SK-N-SH (cell line): ENCODE measurements at regions not wholly inside any gene's neighbourhood (a gene's known extent, or its start where the extent isn't known, plus 50 kb on each side); places are given as distances from the start of the nearest gene placed in this dataset.

ENCODE experiments used
- CTCF ChIA-PET: fragments of 300-600, 350-600 bp; formaldehyde crosslinking; extraction: SDS; loops from one replicate; lab custom pipeline; 2021; lab: Yijun Ruan, JAX
- POLR2A ChIA-PET: fragments of 350-600 bp; sonication (Branson Sonifier 250); formaldehyde crosslinking; extraction: SDS; loops from one replicate; lab custom pipeline; 2020; ENCODE audit warnings: antibody characterized with exemption, inconsistent platforms; lab: Yijun Ruan, JAX
- DNase-seq: peaks from one replicate; pipeline ENCODE4 v3.0.0; 2012
- H2AFZ ChIP-seq: fragments of 200-600 bp; sonication (generic); 2 replicates; pipeline ENCODE4 v1.8.1; 2016; ENCODE audit warnings: antibody characterized with exemption, mild to moderate bottlenecking, low read depth
- H3F3A ChIP-seq: fragments of 200-600 bp; sonication (generic); replicated peaks from 2 replicates; pipeline ENCODE3; 2016; ENCODE audit warnings: antibody characterized with exemption, mild to moderate bottlenecking; ENCODE audit not compliant: insufficient read depth
- H3K27ac ChIP-seq, 2 experiments: fragments of 200-500 bp in 1 of 2; fragments of 200-600 bp in 1 of 2; sonication (Bioruptor generic) in 1 of 2; sonication (generic), shearing (Covaris generic) in 1 of 2; 2 replicates each; pipeline versions ENCODE4 v1.5.1 to v1.6.1; 2014 to 2016; ENCODE audit warnings: low read depth in 2 of 2, inconsistent platforms in 1 of 2, low read length in 1 of 2, mild to moderate bottlenecking in 1 of 2, mixed read lengths in 1 of 2
- H3K27me3 ChIP-seq: fragments of 200-600 bp; sonication (generic), shearing (Covaris generic); 2 replicates; pipeline ENCODE4 v1.6.1; 2016; ENCODE audit warnings: mixed run types; ENCODE audit not compliant: insufficient read depth
- H3K36me3 ChIP-seq, 2 experiments: fragments of 200-500 bp in 1 of 2; fragments of 200-600 bp in 1 of 2; sonication (Bioruptor generic) in 1 of 2; sonication (generic) in 1 of 2; replicated peaks in 1 of 2; 2 replicates each; pipeline versions ENCODE3 to v1.5.1; 2014 to 2016; ENCODE audit warnings: low read length in 1 of 2, mild to moderate bottlenecking in 1 of 2; ENCODE audit not compliant: insufficient read depth in 2 of 2, control insufficient read depth in 1 of 2
- H3K4me1 ChIP-seq, 2 experiments: fragments of 200-500 bp in 1 of 2; fragments of 200-600 bp in 1 of 2; sonication (Bioruptor generic) in 1 of 2; sonication (generic), shearing (Covaris generic) in 1 of 2; 2 replicates each; pipeline versions ENCODE4 v1.5.1 to v1.6.1; 2014 to 2016; ENCODE audit warnings: low read depth in 1 of 2, low read length in 1 of 2, mixed run types in 1 of 2; ENCODE audit not compliant: insufficient read depth in 2 of 2, control insufficient read depth in 1 of 2
- H3K4me2 ChIP-seq: fragments of 200-600 bp; sonication (generic), shearing (Covaris generic); 2 replicates; pipeline ENCODE4 v1.6.1; 2017; ENCODE audit warnings: mixed run types
- H3K4me3 ChIP-seq, 2 experiments: fragments of 200-500 bp in 1 of 2; fragments of 200-600 bp in 1 of 2; sonication (Bioruptor generic) in 1 of 2; sonication (generic), shearing (Covaris generic) in 1 of 2; 2 replicates each; pipeline versions ENCODE4 v1.5.1 to v1.8.1; 2014 to 2016; ENCODE audit warnings: low read depth in 2 of 2, inconsistent platforms in 1 of 2, low read length in 1 of 2, mild to moderate bottlenecking in 1 of 2, mixed read lengths in 1 of 2, moderate library complexity in 1 of 2
- H3K79me2 ChIP-seq: fragments of 200-600 bp; sonication (generic); 2 replicates; pipeline ENCODE4 v1.8.1; 2017; ENCODE audit warnings: mild to moderate bottlenecking; ENCODE audit not compliant: insufficient read depth
- H3K9ac ChIP-seq: fragments of 200-600 bp; sonication (generic); 2 replicates; pipeline ENCODE4 v1.6.1; 2017; ENCODE audit warnings: mixed run types
- H3K9me2 ChIP-seq: fragments of 200-600 bp; sonication (generic); 2 replicates; pipeline ENCODE4 v1.6.1; 2017; ENCODE audit warnings: mixed run types
- H3K9me3 ChIP-seq: fragments of 200-600 bp; sonication (generic); 2 replicates; pipeline ENCODE4 v1.6.1; 2017; ENCODE audit warnings: mixed run types, mild to moderate bottlenecking, moderate library complexity
- H4K20me1 ChIP-seq: fragments of 200-600 bp; sonication (generic); 2 replicates; pipeline ENCODE4 v1.6.1; 2017; ENCODE audit warnings: mild to moderate bottlenecking, mixed run types; ENCODE audit not compliant: insufficient read depth
- CHD2 ChIP-seq: fragments of 150-350 bp; IDR thresholded peaks from 2 replicates; pipeline ENCODE4 v1.6.1; 2018; ENCODE audit warnings: low read length; ENCODE audit not compliant: partially characterized antibody
- CTCF ChIP-seq: fragments of 200-600 bp; sonication (generic); IDR thresholded peaks from 2 replicates; pipeline ENCODE4 v1.6.1; 2017; ENCODE audit warnings: antibody characterized with exemption, mild to moderate bottlenecking, moderate library complexity
- ELF1 ChIP-seq: IDR thresholded peaks from 2 replicates; pipeline ENCODE4 v1.4.0; 2012
- EP300 ChIP-seq, 2 experiments: IDR thresholded peaks; 2 replicates each; pipeline versions ENCODE4 v1.4.0 to v1.6.1; 2012; ENCODE audit warnings: borderline replicate concordance in 1 of 2, low read depth in 1 of 2, low read length in 1 of 2
- EZH2phosphoT487 ChIP-seq: fragments of 200-600 bp; sonication (generic); IDR thresholded peaks from 2 replicates; pipeline ENCODE4 v1.6.1; 2017; ENCODE audit warnings: low read depth, mixed run types, mild to moderate bottlenecking, antibody characterized with exemption, moderate library complexity, borderline replicate concordance
- FOSL2 ChIP-seq: IDR thresholded peaks from 2 replicates; pipeline ENCODE4 v1.4.0; 2012; ENCODE audit warnings: low read depth, mild to moderate bottlenecking, moderate library complexity, borderline replicate concordance
- GABPA ChIP-seq: IDR thresholded peaks from 2 replicates; pipeline ENCODE4 v1.4.0; 2012; ENCODE audit warnings: low read depth, mild to moderate bottlenecking
- GATA2 ChIP-seq: sonication (generic); formaldehyde crosslinking; IDR thresholded peaks from 2 replicates; pipeline ENCODE4 v1.5.0; 2020; ENCODE audit warnings: mild to moderate bottlenecking, missing genetic modification reagents
- MXI1 ChIP-seq: IDR thresholded peaks from 2 replicates; pipeline ENCODE4 v1.6.1; 2012; ENCODE audit warnings: mild to moderate bottlenecking, low read depth, low read length, improper control_type of control experiment
- NFIC ChIP-seq: IDR thresholded peaks from 2 replicates; pipeline ENCODE4 v1.4.0; 2012; ENCODE audit warnings: borderline replicate concordance
- NRF1 ChIP-seq: IDR thresholded peaks from 2 replicates; pipeline ENCODE4 v1.6.1; 2012; ENCODE audit warnings: low read depth, mild to moderate bottlenecking, low read length
- POLR2AphosphoS5 ChIP-seq: IDR thresholded peaks from 2 replicates; pipeline ENCODE4 v1.6.1; 2012; ENCODE audit warnings: low read depth, low read length
- RAD21 ChIP-seq: IDR thresholded peaks from 2 replicates; pipeline ENCODE4 v1.6.1; 2012; ENCODE audit warnings: mild to moderate bottlenecking, low read length
- RCOR1 ChIP-seq: fragments of 150-350 bp; IDR thresholded peaks from 2 replicates; pipeline ENCODE4 v1.6.1; 2017; ENCODE audit warnings: antibody characterized with exemption, low read length
- REST ChIP-seq: IDR thresholded peaks from 2 replicates; pipeline ENCODE4 v1.6.1; 2012; ENCODE audit warnings: mild to moderate bottlenecking, low read depth, low read length, moderate library complexity
- RFX5 ChIP-seq: IDR thresholded peaks from 2 replicates; pipeline ENCODE4 v1.6.1; 2012; ENCODE audit warnings: mild to moderate bottlenecking, improper control_type of control experiment, low read length
- RXRA ChIP-seq: IDR thresholded peaks from 2 replicates; pipeline ENCODE4 v1.4.0; 2012; ENCODE audit warnings: low read depth, mild to moderate bottlenecking, borderline replicate concordance
- SMC3 ChIP-seq: IDR thresholded peaks from 2 replicates; pipeline ENCODE4 v1.6.1; 2012; ENCODE audit warnings: low read depth, low read length, improper control_type of control experiment
- TCF12 ChIP-seq: IDR thresholded peaks from 2 replicates; pipeline ENCODE4 v1.4.0; 2012
- USF1 ChIP-seq: IDR thresholded peaks from 2 replicates; pipeline ENCODE4 v1.4.0; 2012; ENCODE audit warnings: low read depth, borderline replicate concordance
- USF2 ChIP-seq: fragments of 150-350 bp; IDR thresholded peaks from 2 replicates; pipeline ENCODE4 v1.6.1; 2017; ENCODE audit warnings: antibody characterized with exemption, low read length, low read depth, borderline replicate concordance
- YY1 ChIP-seq: IDR thresholded peaks from 2 replicates; pipeline ENCODE4 v1.4.0; 2012; ENCODE audit warnings: low read depth, mild to moderate bottlenecking
- WGBS: methylation state at CpG from one replicate; pipeline ENCODE4 v1.1.6; 2017; ENCODE audit warnings: low lambda C conversion rate; 5-methylcytosine and 5-hydroxymethylcytosine counted together

GRCh38 chr4:44996276-44996845 lies 270.0 kb upstream of the GNPDA2 start:
- no peaks in the 10 kb centered on the region for H3F3A ChIP-seq
- no peak overlapping the region for H3K9ac ChIP-seq
- H3K36me3 ChIP-seq, result no peaks in the 10 kb centered on the region
- WGBS, result 9% methylated on average over 4 of the region's 4 CpGs
- POLR2A ChIA-PET, result no interaction called here
- H3K27me3 ChIP-seq, result no peaks in the 10 kb centered on the region
- DNase-seq, result no peak
- no peak overlapping the region for H2AFZ ChIP-seq
- no peaks in the 10 kb centered on the region for H3K4me1 ChIP-seq
- no peaks in the 10 kb centered on the region for H3K9me2 ChIP-seq
- no peak overlapping the region for H3K4me3 ChIP-seq
- H3K4me2 ChIP-seq, result no peak overlapping the region
- H3K9me3 ChIP-seq, result no peaks in the 10 kb centered on the region
- no peaks in the 10 kb centered on the region for H3K79me2 ChIP-seq
- TF ChIP-seq MXI1 (no peak), FOSL2 (no peak), YY1 (no peak), POLR2AphosphoS5 (no peak), EP300 (IDR thresholded peaks at IDR 0.05; ENCODE audit: borderline replicate concordance in 1 of 2, low read depth in 1 of 2, low read length in 1 of 2) (no peak), CHD2 (no peak), RXRA (no peak), USF2 (no peak), NRF1 (no peak), GATA2 (CRISPR knock-in tag) (no peak), SMC3 (no peak), RAD21 (no peak), RFX5 (no peak)
- no peaks in the 10 kb centered on the region for H4K20me1 ChIP-seq
- H3K27ac ChIP-seq, result no peak overlapping the region
- CTCF ChIA-PET, result no interaction called here

- ChIA-PET CTCF (no interaction called here), POLR2A (no interaction called here)
- 16% methylated on average over 5 of the region's 5 CpGs for WGBS
- TF ChIP-seq ELF1 (no peak), YY1 (no peak), EZH2phosphoT487 (no peak), GABPA (no peak), RCOR1 (no peak), NFIC (no peak), CTCF (no peak), FOSL2 (no peak), REST (no peak), POLR2AphosphoS5 (no peak), EP300 (IDR thresholded peaks at IDR 0.05; ENCODE audit: borderline replicate concordance in 1 of 2, low read depth in 1 of 2, low read length in 1 of 2) (no peak), CHD2 (no peak), USF1 (no peak), RAD21 (no peak), TCF12 (no peak)
Measured at GRCh38 chr4:44988011-44988410, 261.7 kb upstream of the GNPDA2 start.

More at GRCh38 chr4:44988011-44988410, 261.7 kb upstream of the GNPDA2 start:
- Histone ChIP-seq H3K79me2 (no peaks in the 10 kb centered on the region), H2AFZ (no peak overlapping the region), H3K9me2 (no peaks in the 10 kb centered on the region), H4K20me1 (no peaks in the 10 kb centered on the region), H3K4me2 (no peak overlapping the region), H3K4me1 (no peaks in the 10 kb centered on the region), H3K4me3 (no peak overlapping the region), H3F3A (no peaks in the 10 kb centered on the region), H3K27me3 (no peaks in the 10 kb centered on the region), H3K9me3 (no peaks in the 10 kb centered on the region), H3K36me3 (no peaks in the 10 kb centered on the region), H3K9ac (no peak overlapping the region), H3K27ac (no peak overlapping the region)
- DNase-seq, result no peak
